Amniotic stem cell (primary cell): ENCODE measurements at regions not wholly inside any gene's neighbourhood (a gene's known extent, or its start where the extent isn't known, plus 50 kb on each side); places are given as distances from the start of the nearest gene placed in this dataset.
"Not testable (repeated sequence)": the region's sequence is repeated elsewhere in the genome, so short reads cannot be mapped to it uniquely, and the experiment has no call there.

Source experiments
- DNase-seq: peaks from one replicate; lab custom pipeline; 2025; lab: John Stamatoyannopoulos, UW

DNA sequence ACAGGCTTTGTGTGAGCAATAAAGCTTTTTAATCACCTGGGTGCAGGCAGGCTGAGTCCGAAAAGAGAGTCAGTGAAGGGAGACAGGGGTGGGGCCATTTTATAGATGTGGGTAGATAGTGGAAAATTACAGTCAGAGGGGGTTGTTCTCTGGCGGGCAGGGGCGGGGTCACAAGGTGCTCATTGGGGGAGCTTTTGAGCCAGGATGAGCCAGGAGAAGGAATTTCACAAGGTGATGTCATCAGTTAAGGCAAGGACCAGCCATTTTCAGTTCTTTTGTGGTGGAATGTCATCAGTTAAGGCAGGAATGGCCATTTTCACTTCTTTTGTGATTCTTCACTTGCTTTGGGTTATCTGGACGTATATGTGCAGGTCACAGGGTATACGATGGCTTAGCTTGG lies 571.3 kb upstream of the PCDH7 start:
- not testable (repeated sequence) for DNase-seq

DNA sequence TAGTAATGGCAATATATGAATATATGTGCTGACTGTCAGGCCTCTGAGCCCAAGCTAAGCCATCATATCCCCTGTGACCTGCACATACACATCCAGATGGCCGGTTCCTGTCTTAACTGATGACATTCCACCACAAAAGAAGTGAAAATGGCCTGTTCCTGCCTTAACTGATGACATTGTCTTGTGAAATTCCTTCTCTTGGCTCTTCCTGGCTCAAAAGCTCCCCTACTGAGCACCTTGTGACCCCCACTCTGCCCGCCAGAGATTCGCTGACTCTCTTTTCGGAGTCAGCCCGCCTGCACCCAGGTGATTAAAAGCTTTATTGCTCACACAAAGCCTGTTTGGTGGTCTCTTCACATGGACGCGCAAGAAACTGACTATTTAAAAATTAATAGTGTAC lies 570.6 kb upstream of the PCDH7 start:
- not testable (repeated sequence) for DNase-seq

DNA sequence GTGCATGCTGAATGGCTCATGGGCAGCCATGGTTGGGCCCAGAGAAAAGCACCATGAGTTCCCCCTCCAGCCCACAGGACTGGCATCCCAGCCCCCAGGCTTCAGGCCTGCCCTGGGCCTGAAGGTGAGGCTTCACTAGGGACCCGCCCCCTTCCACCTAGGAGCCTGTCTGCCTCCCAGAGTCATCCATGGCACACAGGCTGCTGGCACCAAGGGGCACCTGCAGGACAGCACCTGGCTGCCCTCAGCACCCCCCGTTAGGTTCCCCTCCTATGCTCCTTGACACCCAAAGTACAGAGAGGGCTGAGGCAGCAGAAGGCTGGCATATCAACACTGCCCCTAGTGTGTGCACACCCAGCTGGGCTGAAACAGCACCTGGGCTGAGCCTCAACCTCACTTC lies 566.7 kb upstream of the PCDH7 start:
- DNase-seq = no peak

DNA sequence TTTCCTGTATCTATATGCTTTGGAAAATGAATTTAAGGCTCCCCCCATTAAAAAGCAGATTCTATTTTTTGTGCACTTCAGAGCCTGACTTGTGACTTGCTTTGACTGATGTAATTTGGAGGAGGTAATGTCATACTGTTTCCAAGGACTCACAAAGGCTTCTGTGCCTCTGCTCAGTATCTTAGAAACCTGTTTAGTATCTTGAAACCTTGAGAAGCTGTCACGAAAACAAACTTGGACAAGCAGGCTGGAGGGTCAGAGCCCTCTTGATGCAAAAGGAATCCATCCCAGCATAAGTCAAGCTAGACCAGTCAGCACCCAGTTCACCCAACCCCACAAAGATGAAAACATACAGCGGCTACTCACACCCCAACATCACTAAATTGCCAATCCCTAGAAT lies 560.0 kb upstream of the PCDH7 start:
- no peak for DNase-seq

DNA sequence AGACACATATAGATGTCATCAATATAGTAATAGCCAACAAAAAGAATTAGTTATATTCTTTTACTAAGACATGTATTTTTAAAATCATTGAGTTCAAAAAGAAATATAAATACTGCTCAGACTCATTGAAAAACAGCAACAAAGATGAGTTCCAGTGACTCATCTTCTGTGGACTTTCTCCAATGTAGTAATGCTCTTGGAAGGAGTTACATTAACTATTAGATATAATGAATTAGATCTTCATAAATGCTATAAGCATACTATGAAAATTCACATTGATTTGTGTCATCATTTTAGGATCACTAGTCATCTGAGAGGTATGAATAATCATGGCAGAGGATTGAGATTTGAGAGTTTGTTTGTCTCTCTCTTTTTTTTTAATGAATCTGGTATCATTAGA lies 547.8 kb upstream of the PCDH7 start:
- DNase-seq = no peak

DNA sequence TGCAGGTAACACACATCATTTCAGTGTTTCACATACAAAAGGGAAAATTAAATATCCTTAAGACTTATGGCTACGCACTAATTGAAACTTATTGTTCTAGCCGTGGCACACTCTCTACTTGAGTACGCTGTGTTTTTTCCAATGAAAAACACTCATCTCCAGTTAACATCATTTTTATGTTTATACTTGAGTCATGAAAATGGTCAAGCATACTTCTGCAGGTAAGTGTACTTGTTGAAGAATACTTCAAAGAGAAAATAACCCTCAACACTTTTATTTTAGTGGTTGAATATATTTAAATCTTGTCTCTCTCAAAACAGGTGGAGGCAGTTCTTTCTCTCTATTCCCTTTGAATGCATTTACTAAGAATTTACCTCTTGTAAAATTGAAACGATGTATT lies 538.7 kb upstream of the PCDH7 start:
- no peak for DNase-seq

DNA sequence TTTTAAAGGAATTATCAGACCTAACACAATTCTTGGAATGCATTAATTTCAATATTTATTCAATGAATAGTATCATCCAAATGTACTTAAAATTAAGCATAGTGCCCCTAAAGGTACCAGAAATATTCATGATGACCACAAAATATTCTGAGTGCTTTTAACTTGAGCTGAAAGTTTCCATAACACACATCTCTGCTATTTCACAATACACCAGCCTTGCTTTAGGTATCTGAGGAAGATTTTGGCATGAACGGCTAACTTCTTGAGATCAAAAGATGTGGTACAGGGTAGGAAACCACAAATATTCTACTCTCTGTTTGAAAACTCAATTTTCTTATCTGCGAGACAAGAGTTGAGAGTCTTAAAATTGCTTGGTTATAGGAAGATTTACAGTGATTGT lies 538.3 kb upstream of the PCDH7 start:
- no peak for DNase-seq

DNA sequence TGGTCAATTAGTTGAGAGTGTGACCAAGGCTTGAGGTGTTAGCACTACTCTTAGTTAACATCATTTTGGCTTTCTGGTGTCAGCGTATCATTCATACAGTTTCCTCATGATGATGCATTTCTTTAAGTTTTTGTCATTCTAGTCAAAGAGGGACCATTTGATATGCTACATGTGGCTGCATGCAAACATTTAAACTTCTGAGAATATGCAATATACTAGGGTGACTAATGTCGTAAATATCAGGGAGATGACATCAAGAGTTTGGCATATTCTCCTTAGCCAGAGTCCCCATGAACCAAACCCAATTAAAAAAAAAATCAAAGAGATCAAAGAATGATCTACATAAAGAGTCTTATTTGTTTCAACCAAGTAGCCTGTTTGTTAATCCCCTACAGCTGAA lies 537.4 kb upstream of the PCDH7 start:
- no peak for DNase-seq

DNA sequence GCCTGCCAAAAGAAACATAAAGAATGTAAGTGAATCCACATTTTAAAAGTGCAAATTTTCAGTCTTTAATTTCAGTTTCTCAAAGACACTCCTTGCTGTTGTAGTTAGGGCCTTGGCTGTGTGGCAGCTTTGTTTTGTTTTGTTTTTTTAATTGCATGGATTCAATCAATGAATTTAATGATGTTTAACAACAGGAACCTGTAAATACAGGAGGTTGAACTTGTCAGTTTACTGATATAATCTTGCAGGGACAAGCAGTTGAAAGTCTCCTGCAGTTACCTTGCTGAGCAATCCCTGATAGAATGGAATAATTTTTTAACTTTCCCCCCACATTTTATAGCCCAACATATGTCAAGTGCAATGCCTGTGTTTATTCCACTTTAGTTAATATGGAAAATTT lies 528.3 kb upstream of the PCDH7 start:
- no peak for DNase-seq

DNA sequence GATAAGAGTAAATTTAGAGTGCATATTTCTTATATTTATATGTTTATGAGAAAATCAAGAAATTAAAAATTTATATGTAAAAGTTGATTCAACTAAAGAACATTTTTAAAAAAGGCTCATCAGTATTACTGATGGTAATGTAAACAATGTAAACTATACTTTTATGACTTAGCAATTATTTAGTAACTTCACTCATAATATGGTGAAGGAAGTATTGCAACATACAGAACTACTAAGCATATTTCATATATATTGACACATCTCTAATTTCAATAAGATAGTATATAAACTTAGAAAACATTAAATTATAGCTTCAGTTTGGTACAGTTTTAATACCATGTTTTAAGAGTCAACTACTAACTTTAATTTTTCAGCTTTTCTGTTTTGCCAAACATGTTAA lies 512.8 kb upstream of the PCDH7 start:
- no peak for DNase-seq

DNA sequence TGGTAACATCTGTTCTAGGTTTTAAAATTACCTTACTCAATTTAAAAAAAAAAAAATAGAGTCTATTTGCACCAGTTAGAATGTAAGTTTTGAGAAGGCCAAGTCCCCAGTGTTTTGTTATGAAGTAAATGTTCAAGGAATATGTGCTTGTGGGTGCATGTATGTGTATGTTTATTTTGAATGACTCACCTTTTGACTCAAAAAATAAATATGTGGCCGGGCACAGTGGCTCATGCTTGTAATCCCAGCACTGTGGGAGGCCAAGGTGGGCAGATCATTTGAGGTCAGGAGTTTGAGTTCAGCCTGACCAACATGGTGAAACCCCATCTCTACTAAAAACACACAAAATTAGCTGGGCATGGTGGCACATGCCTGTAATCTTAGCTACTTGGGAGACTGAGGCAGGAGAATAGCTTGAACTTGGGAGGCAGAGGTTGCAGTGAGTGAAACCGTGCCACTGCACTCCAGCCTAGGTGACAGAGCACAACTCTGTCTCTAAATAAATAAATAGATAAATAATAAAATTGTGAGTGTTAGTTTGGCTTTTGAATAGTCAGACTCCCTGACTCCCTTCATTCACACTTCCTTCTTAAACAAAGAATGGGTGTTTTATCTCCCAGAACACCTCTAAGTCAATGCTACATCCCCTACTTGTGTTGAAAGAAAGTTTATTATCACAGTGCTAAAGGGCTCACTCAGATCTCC lies 511.3 kb upstream of the PCDH7 start:
- DNase-seq = no peak

DNA sequence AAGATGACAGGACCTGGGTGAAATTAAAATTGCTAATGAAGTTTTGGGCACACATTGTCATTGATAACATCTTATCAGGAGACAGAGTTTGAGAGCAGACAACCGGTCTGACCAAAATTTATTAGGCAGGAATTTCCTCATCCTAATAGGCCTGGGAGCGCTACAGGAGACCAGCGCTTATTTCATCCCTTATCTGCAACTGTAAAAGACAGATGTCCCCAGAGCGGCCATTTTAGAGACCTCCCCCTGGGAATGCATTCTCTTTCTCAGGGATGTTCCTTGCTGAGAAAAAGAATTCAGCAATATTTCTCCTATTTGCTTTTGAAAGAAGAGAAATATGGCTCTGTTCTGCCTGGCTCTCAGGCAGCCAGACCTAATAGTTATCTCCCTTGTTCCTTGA lies 504.2 kb upstream of the PCDH7 start:
- DNase-seq = not testable (repeated sequence)

DNA sequence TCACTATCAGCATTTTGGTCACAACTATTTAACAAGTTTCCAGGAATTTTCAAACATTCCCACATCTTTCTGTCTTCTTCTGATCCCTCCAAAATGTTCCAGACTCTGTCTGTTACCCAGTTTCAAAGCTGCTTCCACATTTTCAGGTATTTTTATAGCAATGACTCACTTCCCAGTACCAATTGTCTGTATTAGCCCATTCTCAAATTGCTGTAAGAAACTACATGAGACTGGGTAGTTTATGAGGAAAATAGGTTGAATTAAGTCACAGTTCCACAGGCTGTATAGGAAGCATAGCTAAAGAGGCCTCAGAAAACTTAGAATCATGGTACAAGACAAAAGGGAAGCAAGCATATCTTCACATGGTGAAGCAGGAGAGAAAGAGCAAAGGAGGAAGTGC lies 475.0 kb upstream of the PCDH7 start:
- DNase-seq = no peak

DNA sequence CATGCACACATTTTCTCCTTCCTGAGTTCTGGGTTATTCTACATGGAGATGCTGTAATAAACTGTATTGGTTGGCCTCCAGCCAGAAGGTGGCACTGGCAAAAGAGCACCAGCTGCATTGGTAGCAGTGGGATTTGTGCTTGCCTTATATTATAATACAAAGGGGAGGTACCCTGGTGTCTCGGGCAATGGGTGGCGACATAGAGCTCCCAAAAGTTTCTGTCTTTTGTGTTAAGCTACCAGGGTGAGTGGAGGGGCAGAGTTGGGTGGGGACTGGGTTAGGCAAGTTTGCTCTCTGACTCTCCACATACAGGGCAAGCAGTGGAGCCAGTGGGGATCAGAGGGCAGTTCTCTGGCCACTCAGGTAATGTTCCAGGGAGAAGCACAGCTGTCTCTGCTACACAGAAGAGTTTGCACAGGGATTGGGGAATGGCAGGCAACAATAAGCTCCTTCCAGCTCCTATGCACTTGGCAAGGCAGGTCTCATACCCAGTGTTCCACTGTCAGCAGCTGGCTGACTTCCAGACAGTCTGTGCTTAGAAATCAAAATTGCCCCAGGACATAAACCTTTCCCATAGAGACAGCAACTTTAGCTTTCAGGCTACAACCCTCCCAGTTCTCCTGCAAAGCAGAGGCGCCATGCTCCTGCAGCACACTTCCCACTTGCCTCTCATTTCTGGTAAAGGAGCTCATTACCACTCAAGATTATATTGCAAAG lies 463.9 kb upstream of the PCDH7 start:
- DNase-seq = no peak

DNA sequence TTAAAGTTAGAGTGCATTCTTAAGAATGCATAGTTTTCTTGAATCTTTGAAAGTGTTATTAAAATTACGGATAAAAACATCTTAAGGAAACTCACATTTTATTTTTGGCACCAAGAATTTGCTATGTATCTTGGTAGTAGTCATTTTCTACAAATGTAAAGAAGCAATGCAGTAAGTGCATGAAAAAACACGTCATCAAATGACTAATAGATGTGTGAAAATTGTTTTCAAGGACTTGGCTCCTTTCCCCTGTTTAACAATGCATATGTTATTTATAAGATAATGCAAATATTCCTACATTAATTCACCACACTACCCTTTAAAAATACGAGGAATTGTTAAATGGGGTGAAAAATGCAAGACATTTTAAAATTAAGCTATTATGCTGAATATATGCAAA lies 461.2 kb upstream of the PCDH7 start:
- no peak for DNase-seq

DNA sequence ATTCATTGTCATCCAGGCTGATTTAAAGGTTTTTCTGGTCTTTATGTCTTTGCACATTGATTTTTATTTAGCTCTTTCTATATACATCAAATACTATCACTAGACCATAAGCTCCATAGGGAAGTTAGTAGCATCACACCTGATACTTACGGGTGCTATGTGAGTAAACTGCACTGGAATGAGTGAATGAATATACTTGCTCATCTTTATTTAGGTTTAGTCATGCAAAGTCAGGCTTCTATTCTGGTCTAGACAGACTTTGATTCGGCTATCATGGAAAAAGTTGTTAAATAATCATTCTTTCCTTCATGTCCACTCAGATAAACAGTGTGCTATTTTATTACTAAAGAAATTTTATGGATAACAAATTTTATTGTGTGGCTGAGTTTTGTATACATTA lies 457.8 kb upstream of the PCDH7 start:
- no peak for DNase-seq

DNA sequence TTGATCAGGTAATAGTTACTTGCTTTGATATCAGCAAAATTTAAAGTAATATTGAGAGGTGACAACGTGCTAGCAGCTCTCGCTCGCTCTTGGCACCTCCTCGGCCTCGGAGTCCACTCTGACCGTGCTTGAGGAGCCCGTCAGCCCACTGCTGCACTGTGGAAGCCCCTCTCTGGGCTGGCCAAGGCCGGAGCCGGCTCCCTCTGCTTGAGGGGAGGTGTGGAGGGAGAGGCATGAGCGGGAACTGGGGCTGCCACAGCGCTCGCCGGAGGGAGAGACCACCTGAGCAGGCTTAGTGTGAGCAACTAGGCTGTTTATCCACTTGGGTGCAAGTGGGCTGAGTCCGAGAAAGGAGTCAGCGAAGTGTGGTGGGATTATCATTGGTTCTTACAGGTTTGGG lies 455.7 kb upstream of the PCDH7 start:
- DNase-seq = no peak

DNA sequence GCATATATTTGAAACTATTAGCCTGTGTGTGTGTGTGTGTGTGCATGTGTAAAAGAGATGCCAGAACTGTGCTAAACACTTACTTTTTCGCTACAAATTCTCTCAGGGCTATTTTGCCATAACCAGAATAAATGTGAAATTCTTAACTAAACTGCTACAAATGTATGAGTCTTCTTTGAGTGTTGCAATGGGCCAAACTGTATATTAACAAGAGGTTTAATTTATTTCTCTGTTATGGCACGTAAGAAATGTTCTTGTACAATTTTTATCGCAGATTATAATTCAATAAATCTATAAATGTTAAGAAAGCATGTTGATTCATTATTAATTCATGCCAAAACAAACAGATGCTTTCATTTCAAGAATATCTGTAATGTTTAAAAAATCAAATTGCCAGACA lies 454.5 kb upstream of the PCDH7 start:
- DNase-seq = no peak

DNA sequence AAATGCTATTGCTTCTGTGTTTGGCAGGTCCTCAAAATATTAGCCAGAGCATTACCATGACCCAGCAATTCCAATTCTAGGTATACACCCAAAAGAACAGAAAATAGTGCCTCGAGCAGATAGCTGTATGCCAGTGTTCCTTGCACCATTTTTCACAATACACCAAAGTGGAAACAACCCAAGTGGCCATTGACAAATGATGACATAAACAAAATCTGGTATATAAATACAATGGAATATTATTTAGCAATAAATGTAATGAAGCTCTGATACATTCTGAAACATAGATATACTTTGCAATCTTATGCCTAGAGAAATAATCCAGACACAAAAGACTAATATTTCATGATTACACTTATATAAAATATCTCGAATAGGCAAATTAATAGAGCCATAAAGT lies 451.8 kb upstream of the PCDH7 start:
- no peak for DNase-seq

DNA sequence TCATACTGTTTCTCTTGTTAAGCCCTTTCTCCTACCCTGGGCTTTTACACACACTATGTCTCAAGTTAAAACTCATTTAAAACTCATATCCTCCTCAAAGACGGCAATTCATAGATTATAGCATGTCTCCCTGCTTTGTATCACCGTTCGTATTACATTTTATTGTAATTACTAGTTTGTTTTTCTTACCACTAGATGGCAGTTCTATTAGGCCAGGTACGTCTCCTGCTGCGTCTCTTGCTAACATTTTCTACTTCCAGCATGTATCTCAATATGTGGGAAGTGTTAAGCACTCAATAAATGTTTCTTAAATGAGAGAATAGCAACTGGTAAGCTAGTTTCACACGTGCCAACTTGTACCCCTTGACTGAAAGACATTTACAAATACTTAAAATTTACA lies 450.3 kb upstream of the PCDH7 start:
- no peak for DNase-seq

DNA sequence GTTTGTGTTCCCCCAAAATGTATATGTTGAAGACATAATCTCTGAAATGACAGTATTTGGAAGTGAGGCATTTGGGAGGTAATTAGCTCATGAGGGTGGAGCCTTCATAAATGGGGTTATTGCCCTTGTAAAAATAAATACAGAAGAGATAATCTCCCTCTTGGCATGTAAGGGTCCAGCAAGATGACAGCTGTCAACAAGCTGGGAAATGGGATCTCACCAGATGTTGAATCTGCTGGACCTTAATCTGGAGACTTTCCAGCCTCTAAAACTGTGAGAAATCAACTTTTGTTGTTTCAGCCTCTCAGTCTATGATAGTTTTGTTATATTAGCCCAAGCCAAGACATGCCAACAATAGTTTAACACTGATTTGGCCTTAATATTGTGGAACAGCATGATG lies 438.2 kb upstream of the PCDH7 start:
- no peak for DNase-seq

DNA sequence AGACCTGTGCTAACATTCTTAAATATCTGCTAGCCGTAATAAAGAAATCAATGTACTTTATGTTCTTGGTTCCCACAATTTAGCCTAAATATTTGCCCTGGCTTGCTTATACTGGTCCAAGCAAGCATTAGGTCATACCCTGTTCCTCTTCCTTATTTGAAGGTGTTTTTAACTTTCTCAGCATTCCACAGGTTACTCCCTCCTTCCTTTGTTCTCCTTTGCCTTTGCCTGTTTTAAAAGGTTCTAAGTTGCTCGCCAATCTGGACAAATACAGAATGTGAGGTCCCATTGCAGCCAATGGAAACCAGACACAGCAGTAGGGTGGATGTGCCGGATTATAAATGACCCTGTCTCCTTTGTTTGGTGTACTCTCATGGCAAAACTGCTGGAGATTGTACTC lies 436.8 kb upstream of the PCDH7 start:
- no peak for DNase-seq

DNA sequence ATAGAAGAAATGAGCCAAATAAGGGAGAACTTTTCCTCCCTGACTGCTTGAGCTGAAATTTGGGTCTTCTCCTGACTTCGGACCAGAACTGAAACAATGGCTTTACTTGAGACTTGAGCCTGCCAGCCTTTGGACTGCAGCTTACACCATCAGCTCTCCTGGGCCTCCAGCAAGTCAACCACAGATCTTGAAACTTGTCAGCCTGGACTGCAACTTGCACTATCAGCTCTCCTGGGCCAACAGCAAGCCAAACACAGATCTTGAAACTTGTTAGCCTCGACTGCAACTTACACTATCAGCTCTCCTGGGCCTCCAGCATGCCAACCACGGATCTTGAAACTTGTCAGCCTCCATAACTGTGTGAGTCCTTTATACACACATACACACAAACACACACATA lies 425.9 kb upstream of the PCDH7 start:
- DNase-seq = no peak

DNA sequence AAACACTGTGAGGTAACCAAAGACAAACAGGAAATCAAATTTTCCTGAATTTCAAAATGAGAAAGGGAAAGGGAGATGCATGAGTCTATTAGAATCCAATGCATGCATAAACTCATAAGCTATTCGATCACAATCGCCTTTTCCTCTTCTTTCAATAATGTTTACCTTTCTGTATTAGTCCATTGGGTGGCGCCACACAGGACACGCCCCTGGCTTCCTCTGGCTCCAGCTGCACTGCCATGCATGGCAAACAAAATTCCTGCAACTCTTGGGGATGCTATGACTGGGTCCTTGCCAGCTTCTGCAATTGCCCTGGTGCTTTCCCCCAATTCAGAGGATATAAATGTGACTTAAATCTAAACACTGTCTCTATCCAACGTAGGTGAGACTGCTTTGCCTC lies 424.5 kb upstream of the PCDH7 start:
- DNase-seq = no peak
